AG08395 (cell line): ENCODE measurements at regions not wholly inside any gene's neighbourhood (a gene's known extent, or its start where the extent isn't known, plus 50 kb on each side); places are given as distances from the start of the nearest gene placed in this dataset.
"Not testable (repeated sequence)": the region's sequence is repeated elsewhere in the genome, so short reads cannot be mapped to it uniquely, and the experiment has no call there.

Experiments used
- DNase-seq: peaks from one replicate; pipeline ENCODE4 v3.0.0; 2012; ENCODE audit warnings: mixed read lengths, low spot score

GRCh38 chr10:59454171-59454919 lies 92.0 kb upstream of the FAM13C start:
- DNase-seq = no peak

GRCh38 chr10:59448616-59449015 lies 86.3 kb upstream of the FAM13C start:
- no peak for DNase-seq

GRCh38 chr10:59435707-59436106 lies 73.4 kb upstream of the FAM13C start:
- DNase-seq = no peak

GRCh38 chr10:59434463-59435321 lies 72.3 kb upstream of the FAM13C start:
- DNase-seq = peak; percentile 17

- no peak for DNase-seq
Observed at GRCh38 chr10:59433720-59434428, 71.5 kb upstream of the FAM13C start.

- DNase-seq = peak; percentile 7
Observed at GRCh38 chr10:59432207-59432900, 70.0 kb upstream of the FAM13C start.

- DNase-seq = not testable (repeated sequence)
Observed at GRCh38 chr10:59413795-59414194, 51.4 kb upstream of the FAM13C start.
